WTC11 (cell line): ENCODE measurements at regions not wholly inside any gene's neighbourhood (a gene's known extent, or its start where the extent isn't known, plus 50 kb on each side); places are given as distances from the start of the nearest gene placed in this dataset.

Source experiments
- ATAC-seq: fragments of 200-7000 bp; cut with Tn5 transposase; 2 replicates; pipeline ENCODE4 v1.10.0; 2021; ENCODE audit warnings: mild to moderate bottlenecking, moderate library complexity
- CTCF ChIA-PET: fragments of 300-600 bp; sonication (Branson Sonifier 250); formaldehyde crosslinking; loops from one replicate; lab custom pipeline; 2021; ENCODE audit warnings: antibody characterized with exemption; lab: Charles Lee
- POLR2A ChIA-PET: fragments of 350-600 bp; sonication (Branson Sonifier 250); formaldehyde crosslinking; loops from one replicate; lab custom pipeline; 2021; ENCODE audit warnings: antibody characterized with exemption; lab: Charles Lee
- DNase-seq: peaks from one replicate; pipeline ENCODE4 v3.0.0; 2021; ENCODE audit warnings: low spot score
- H3K27ac Mint-ChIP-seq: 2 replicates; pipeline ENCODE4 v1.8.0; 2021; ENCODE audit warnings: mixed read lengths
- H3K27me3 Mint-ChIP-seq: 2 replicates; pipeline ENCODE4 v1.8.0; 2021; ENCODE audit warnings: low read depth, mild to moderate bottlenecking, moderate library complexity, mixed read lengths
- H3K36me3 Mint-ChIP-seq: 2 replicates; pipeline ENCODE4 v1.8.0; 2021; ENCODE audit warnings: mixed read lengths
- H3K4me1 Mint-ChIP-seq: 2 replicates; pipeline ENCODE4 v1.8.0; 2022; ENCODE audit warnings: mixed read lengths
- H3K4me3 Mint-ChIP-seq: 2 replicates; pipeline ENCODE4 v1.8.0; 2021; ENCODE audit warnings: mild to moderate bottlenecking, moderate library complexity, mixed read lengths
- H3K9me3 Mint-ChIP-seq: 2 replicates; pipeline ENCODE4 v1.8.0; 2021; ENCODE audit warnings: mixed read lengths
- AFF4 ChIP-seq: sonication (generic); formaldehyde crosslinking; IDR thresholded peaks from 2 replicates; pipeline ENCODE4 v1.8.1; 2023; ENCODE audit warnings: mild to moderate bottlenecking, missing genetic modification reagents, borderline replicate concordance
- E2F1 ChIP-seq: sonication (generic); formaldehyde crosslinking; IDR thresholded peaks from 2 replicates; pipeline ENCODE4 v1.8.0; 2022; ENCODE audit warnings: mild to moderate bottlenecking, missing genetic modification reagents
- FOXP1 ChIP-seq: sonication (generic); formaldehyde crosslinking; IDR thresholded peaks from 2 replicates; pipeline ENCODE4 v1.8.0; 2022; ENCODE audit warnings: missing genetic modification reagents, mild to moderate bottlenecking, moderate library complexity, borderline replicate concordance
- GRHL2 ChIP-seq: fragments of 250-450 bp; sonication (Bioruptor Pico); IDR thresholded peaks from 2 replicates; pipeline ENCODE4 v1.8.0; 2022; ENCODE audit warnings: mild to moderate bottlenecking, moderate library complexity; ENCODE audit not compliant: insufficient replicate concordance, severe bottlenecking
- GTF2I ChIP-seq: fragments of 250-450 bp; sonication (Bioruptor Pico); conservative IDR thresholded peaks from 2 replicates; pipeline ENCODE4 v1.4.0; 2021; ENCODE audit warnings: mild to moderate bottlenecking
- NR2C2 ChIP-seq: sonication (generic); formaldehyde crosslinking; IDR thresholded peaks from 2 replicates; pipeline ENCODE4 v1.8.0; 2022; ENCODE audit warnings: mild to moderate bottlenecking, missing genetic modification reagents
- NR3C1 ChIP-seq: sonication (generic); formaldehyde crosslinking; conservative IDR thresholded peaks from 2 replicates; pipeline ENCODE4 v1.8.1; 2023; ENCODE audit warnings: low read depth, mild to moderate bottlenecking, missing genetic modification reagents
- PRDM15 ChIP-seq: sonication (generic); formaldehyde crosslinking; IDR thresholded peaks from 2 replicates; pipeline ENCODE4 v1.8.0; 2022; ENCODE audit warnings: missing genetic modification reagents
- RORB ChIP-seq: fragments of 250-450 bp; sonication (Bioruptor Pico); IDR thresholded peaks from 2 replicates; pipeline ENCODE4 v1.9.0; 2021; ENCODE audit warnings: mild to moderate bottlenecking
- SMAD4 ChIP-seq: sonication (generic); formaldehyde crosslinking; IDR thresholded peaks from 2 replicates; pipeline ENCODE4 v1.8.0; 2022; ENCODE audit warnings: mild to moderate bottlenecking, missing genetic modification reagents
- TEAD1 ChIP-seq: sonication (generic); formaldehyde crosslinking; IDR thresholded peaks from 2 replicates; pipeline ENCODE4 v1.8.0; 2022; ENCODE audit warnings: mild to moderate bottlenecking, missing genetic modification reagents
- ZBTB43 ChIP-seq: sonication (generic); formaldehyde crosslinking; IDR thresholded peaks from 2 replicates; pipeline ENCODE4 v1.8.1; 2023; ENCODE audit warnings: mild to moderate bottlenecking, missing genetic modification reagents
- ZNF317 ChIP-seq: sonication (generic); formaldehyde crosslinking; IDR thresholded peaks from 2 replicates; pipeline ENCODE4 v1.8.1; 2023; ENCODE audit warnings: low read depth, mild to moderate bottlenecking, moderate library complexity, missing genetic modification reagents, borderline replicate concordance
- ZNF512 ChIP-seq: sonication (generic); formaldehyde crosslinking; IDR thresholded peaks from 2 replicates; pipeline ENCODE4 v1.8.1; 2022; ENCODE audit warnings: missing genetic modification reagents, borderline replicate concordance
- ZNF671 ChIP-seq: fragments of 250-450 bp; sonication (Bioruptor Pico); IDR thresholded peaks from 2 replicates; pipeline ENCODE4 v1.8.0; 2021; ENCODE audit warnings: mild to moderate bottlenecking

- DNase-seq (no peak), ATAC-seq (peak; percentile 60)
- ChIA-PET CTCF (no interaction called here), POLR2A (no interaction called here)
- TF ChIP-seq NR3C1 (CRISPR knock-in tag) (no peak), ZBTB43 (CRISPR knock-in tag) (no peak), PRDM15 (CRISPR knock-in tag) (no peak), GTF2I (no peak), E2F1 (CRISPR knock-in tag) (no peak), FOXP1 (CRISPR knock-in tag) (no peak), NR2C2 (CRISPR knock-in tag) (no peak), TEAD1 (CRISPR knock-in tag) (no peak), ZNF512 (CRISPR knock-in tag) (no peak), AFF4 (CRISPR knock-in tag) (no peak), GRHL2 (CRISPR knock-in tag) (no peak), ZNF671 (CRISPR knock-in tag) (no peak), SMAD4 (CRISPR knock-in tag) (no peak), RORB (CRISPR knock-in tag) (no peak), ZNF317 (CRISPR knock-in tag) (no peak)
- no peak overlapping the region for H3K27ac Mint-ChIP-seq
- no peaks in the 10 kb centered on the region for H3K36me3 Mint-ChIP-seq
- H3K4me1 Mint-ChIP-seq, result peaks cover 19% of the 10 kb centered on the region
- no peak overlapping the region for H3K4me3 Mint-ChIP-seq
- H3K9me3 Mint-ChIP-seq, result no peaks in the 10 kb centered on the region
- no peaks in the 10 kb centered on the region for H3K27me3 Mint-ChIP-seq
Observed at GRCh38 chr3:66722675-66723074, 221.9 kb upstream of the LRIG1 start.
